DMS53 treated with DMSO at 0.1 percent for 48 hours (cell line): ENCODE measurements at regions not wholly inside any gene's neighbourhood (a gene's known extent, or its start where the extent isn't known, plus 50 kb on each side); places are given as distances from the start of the nearest gene placed in this dataset.

Experiments used
- DNase-seq: peaks from one replicate; lab custom pipeline; 2025; ENCODE audit not compliant: unreplicated experiment; lab: John Stamatoyannopoulos, UW

GRCh38 chr11:71201936-71202597 lies 50.3 kb downstream of the SHANK2 start:
- no peak for DNase-seq

- no peak for DNase-seq
Measured at GRCh38 chr11:71201231-71201630, 51.1 kb downstream of the SHANK2 start.

- peak; percentile 11 for DNase-seq
Measured at GRCh38 chr11:71200761-71201160, 51.6 kb downstream of the SHANK2 start.

GRCh38 chr11:71200172-71200716 lies 52.1 kb downstream of the SHANK2 start:
- no peak for DNase-seq

GRCh38 chr11:71199226-71199820 lies 53.1 kb downstream of the SHANK2 start:
- no peak for DNase-seq

- DNase-seq = no peak
Measured at GRCh38 chr11:71198823-71199165, 53.6 kb downstream of the SHANK2 start.

- DNase-seq = no peak
Measured at GRCh38 chr11:71198141-71198822, 54.1 kb downstream of the SHANK2 start.

- no peak for DNase-seq
Measured at GRCh38 chr11:71197096-71197495, 55.3 kb downstream of the SHANK2 start.

GRCh38 chr11:71194710-71195109 lies 57.7 kb downstream of the SHANK2 start:
- DNase-seq = no peak

GRCh38 chr11:71193431-71193830 lies 58.9 kb downstream of the SHANK2 start:
- DNase-seq = no peak

GRCh38 chr11:71192629-71193028 lies 59.7 kb downstream of the SHANK2 start:
- no peak for DNase-seq

GRCh38 chr11:71191201-71191600 lies 61.2 kb downstream of the SHANK2 start:
- no peak for DNase-seq

GRCh38 chr11:71190551-71190950 lies 61.8 kb downstream of the SHANK2 start:
- DNase-seq = no peak

GRCh38 chr11:71189768-71190315 lies 62.5 kb downstream of the SHANK2 start:
- DNase-seq = no peak

- no peak for DNase-seq
Measured at GRCh38 chr11:71188886-71189767, 63.2 kb downstream of the SHANK2 start.

- no peak for DNase-seq
Measured at GRCh38 chr11:71188073-71188472, 64.3 kb downstream of the SHANK2 start.

- no peak for DNase-seq
Measured at GRCh38 chr11:71186806-71187205, 65.6 kb downstream of the SHANK2 start.

- no peak for DNase-seq
Measured at GRCh38 chr11:71185411-71185810, 67.0 kb downstream of the SHANK2 start.

- DNase-seq = no peak
Measured at GRCh38 chr11:71184421-71185210, 67.8 kb downstream of the SHANK2 start.

GRCh38 chr11:71183878-71184277 lies 68.5 kb downstream of the SHANK2 start:
- no peak for DNase-seq
